ENCODE measurements at regions not wholly inside any gene's neighbourhood (a gene's known extent, or its start where the extent isn't known, plus 50 kb on each side); places are given as distances from the start of the nearest gene placed in this dataset.
"Not testable (repeated sequence)": the region's sequence is repeated elsewhere in the genome, so short reads cannot be mapped to it uniquely, and the experiment has no call there.

DNA sequence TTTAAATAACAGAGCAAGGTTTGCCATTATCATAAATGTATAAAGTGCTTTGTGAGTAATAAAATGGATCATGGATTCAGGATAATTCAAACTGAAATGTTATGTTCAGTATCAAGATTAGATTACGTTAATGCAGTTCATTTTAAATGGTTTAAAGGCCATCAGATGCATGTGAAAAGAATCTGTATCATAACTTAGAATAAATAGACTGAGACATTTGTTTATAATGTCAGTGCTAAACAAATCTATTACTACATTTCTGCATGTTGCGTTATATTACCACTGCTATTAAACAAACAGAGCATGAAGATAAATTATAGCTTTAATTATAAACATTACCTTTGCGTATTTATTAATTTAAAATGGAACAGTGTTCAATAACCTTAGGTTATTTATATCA lies 160.2 kb downstream of the TOX3 start:
- DNase-seq (ENCODE audit: low read depth), result no peak

DNA sequence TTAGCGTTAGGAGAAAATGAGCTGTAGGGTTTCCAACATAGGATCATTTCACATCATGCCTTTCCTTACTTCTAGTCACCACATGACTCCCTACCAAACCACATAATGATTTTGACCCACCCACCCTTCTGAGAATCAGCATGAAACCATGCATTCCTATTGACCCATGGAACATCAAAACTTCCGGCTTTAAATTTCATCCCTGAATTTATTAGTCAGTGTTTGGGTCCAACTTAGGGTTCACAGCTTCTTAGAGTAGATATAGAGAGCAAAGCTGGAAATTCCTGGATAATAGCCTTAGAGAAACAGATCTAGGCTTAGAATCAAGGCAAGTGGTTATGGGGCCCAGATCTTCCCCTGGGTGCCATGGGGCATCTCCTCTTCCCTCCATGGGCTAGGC lies 162.6 kb downstream of the TOX3 start:
- no peak for DNase-seq (ENCODE audit: low read depth)

DNA sequence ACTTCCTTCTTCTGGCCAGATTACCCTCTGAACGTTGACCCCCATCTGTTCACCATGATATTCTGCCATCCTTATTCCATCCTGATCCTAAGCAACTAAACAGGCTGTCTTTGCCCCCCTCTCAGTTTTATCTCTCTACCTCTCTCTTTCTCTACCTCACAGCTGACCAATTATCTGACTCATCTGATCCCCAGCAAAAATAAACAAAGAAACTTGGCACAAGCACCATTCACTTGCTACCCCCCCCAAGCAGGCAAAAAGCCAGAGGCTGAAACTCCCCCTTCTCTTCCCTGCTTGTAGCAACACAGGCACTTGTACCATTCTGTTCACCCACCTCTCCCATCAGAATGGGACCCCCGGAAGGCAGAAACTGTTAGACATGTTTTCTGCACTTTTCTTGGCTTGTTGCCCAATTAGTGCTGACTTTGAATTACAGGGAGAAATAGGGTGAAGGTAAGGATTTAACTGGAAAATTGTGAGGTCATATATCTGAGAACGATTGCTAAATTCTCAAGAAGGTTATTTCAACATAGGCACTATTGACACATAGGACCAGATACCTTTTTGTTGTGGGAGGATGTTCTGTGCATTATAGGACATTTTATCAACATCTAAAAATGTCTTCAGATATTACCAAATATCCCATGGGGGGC lies 163.2 kb downstream of the TOX3 start:
- DNase-seq (ENCODE audit: low read depth), result peak; percentile 15

DNA sequence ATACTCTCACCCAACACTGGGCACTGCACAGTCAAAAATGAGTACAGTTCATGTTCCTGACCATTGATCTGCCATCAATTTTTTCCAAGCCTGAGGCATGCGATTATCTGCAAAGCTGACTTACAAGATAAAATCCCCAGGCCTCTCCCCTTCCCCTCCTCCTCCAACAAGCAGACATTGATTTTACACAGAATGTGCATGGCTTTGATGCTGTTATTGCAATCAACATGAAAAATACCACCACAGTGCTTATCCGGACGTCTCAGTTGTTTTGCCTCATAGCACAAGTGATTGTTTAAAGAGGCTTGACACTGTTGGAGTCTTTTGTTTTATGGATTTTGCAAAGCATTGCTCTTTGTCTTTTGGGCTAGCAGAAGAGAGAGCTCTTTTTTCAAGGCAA lies 163.8 kb downstream of the TOX3 start:
- no peak for DNase-seq (ENCODE audit: low read depth)

DNA sequence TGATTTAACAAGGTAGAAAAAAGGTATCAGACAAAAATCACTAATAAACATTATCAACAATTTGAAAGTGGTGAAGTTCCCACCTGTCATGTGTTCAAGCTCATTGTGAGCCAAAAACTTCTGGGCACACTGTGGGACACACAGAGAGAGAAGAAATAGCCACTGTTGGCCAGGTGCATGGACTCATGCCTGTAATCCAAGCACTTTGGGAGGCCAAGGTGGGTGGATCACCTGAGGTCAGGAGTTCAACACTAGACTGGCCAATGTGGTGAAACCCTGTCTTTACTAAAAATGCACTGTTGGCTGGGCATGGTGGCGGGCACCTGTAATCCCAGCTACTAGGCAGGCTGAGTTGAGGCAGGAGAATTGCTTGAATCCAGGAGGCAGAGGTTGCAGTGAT lies 167.4 kb downstream of the TOX3 start:
- no peak for DNase-seq (ENCODE audit: low read depth)

DNA sequence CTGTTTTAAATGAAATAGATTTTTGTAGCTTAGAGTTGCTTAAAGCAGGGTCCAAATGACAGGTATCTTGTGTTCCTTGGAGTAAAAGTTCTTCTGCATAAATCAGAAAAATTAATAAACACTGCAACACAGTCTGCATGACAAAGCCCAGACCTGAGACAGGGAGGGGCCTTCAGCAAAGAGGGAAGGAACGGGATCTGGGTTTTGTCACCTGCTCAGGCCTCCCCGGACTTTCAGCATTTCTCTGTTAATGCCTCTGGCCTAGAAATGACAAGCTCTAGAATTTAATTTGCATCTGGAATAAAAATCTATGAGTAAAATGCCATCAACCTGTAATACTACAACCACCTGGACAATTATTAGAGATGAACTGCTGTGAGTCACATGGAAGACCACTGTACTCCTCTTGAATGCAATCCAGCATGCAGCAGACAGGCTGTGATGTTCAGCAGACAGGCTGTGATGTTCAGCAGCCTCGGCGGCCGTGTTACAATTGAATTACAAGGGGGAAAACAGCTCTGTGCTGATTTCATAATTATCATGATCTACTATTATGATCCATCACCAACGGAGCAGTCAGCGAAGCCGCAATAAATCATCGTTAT lies 170.2 kb downstream of the TOX3 start:
- DNase-seq (ENCODE audit: low read depth), result no peak

DNA sequence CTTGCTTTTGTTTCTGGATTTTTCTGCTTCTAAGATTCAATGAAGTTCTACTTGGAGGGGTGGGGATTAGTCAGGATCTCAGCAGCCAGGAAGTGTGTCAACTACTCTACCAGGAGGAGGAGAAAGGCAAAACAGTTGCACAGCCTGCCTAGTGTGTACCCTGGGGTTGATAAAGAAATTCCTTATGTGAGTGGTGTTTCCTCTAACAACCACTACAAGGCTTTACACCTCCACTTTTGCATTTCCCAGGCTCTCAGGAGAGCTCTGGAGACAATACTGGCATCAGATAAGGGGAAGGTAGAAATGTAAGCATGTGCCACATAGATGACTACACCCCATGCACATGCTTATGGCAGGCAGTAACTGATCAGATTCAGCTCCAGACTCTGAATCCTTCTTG lies 174.6 kb downstream of the TOX3 start:
- no peak for DNase-seq (ENCODE audit: low read depth)

DNA sequence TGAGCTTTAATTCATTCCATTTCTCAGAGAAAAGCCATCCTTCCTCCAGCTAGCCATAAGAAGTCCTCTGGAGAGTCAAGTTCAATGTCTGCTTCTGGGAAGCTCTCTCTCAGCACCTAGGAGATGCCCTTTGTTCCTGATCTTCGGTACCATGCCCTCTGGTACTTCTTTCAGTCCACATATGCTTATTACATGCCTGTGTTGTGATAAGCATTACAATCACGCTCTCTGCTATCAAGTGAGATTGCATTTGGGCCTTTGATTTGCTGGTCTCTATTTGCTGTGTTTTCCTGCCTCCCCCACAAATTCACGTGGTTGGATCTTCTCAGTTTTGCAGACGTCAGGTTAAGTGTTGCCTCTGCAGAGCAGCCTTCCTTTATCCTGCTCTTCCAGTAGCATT lies 178.1 kb downstream of the TOX3 start:
- no peak for DNase-seq (ENCODE audit: low read depth)

DNA sequence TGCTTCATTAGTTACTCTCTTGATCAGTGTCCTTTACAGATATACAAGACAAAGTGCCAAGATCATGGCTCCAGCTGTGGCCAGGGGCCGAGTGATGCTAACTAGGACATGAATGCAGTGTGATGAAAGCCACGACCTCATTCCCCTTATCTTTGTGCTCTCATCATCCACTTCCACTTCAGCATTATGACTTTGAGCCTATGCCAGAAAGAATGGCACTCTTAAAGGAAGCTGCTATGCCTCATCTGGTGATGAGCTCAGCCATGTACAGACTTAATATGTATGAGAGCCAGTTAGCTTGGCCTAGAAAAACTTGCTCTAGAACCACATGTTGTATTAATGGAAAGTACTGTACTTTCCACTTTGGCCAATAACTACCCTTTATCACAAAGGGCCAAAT lies 179.1 kb downstream of the TOX3 start:
- no peak for DNase-seq (ENCODE audit: low read depth)

DNA sequence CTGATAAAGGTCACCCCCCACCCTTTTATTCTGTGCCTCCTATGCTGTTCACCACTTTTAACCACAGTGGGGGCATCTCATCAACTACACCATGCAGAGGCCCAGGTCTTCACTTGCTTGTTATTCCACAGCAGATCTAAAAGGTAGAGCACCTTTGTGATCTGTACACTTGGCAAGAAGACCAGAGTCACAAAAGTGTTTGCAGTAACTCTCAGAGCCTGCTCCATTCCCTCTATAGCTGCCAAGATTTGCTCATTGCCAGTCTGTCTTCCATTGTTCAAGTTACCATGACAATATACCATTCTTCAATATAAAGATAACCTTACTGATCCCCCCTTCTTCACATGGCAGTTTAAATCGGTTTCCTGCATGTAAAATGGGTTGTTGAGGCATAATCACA lies 180.0 kb downstream of the TOX3 start:
- DNase-seq (ENCODE audit: low read depth), result no peak

DNA sequence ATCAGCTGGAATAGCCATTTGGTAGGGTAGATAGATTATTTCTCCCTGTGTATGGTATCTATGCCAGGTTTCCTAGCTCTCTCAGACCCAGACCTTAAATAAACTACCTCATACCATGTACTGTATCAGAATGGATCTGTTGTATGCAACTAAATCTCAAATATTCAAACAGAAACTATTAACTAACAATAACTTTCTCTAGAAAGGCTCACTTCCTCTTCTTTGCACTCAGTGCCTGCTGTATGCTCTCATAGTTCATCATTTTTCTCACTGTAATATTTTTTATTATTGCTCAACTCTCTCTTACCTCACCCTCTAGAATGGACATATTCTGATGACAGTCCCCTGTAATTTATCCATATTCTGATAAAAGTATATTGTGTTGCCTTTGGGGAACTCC lies 182.4 kb downstream of the TOX3 start:
- no peak for DNase-seq (ENCODE audit: low read depth)

DNA sequence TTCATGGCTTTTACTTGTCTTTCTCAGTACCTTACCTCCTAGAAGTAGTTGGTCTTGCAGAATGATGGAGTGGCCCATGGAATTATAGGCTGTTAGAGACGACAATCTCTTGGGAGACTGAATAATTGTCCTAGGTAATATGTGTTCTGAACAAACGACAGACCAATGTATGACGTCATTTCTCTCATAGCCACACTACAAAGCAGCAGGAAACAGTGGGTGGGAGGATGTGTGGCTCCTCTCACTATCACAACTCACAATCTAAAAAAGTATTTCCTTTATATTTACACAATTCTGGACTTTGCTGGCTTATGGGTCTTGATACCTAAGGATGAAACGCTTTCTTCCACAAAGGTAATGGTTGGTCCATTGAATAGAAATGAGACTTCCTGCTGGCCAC lies 183.9 kb downstream of the TOX3 start:
- no peak for DNase-seq (ENCODE audit: low read depth)

DNA sequence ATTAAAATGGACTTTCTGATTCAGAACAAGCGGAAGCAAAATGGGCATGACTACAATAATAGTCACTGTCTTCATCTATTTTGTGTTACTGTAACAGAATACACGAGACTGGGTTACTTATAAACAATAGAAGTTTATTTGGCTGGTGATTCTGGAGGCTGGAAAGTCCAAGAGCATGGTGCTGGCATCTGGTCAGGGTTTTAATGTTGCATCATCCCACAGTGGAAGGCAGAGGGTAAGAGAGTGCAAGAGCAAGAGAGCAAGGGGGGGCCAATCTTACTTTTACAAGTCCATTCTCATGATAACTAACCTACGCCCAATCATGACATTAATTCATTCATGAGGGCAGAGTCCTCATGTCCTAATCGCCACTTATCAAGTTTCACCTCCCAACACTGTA lies 189.2 kb downstream of the TOX3 start:
- no peak for DNase-seq (ENCODE audit: low read depth)

DNA sequence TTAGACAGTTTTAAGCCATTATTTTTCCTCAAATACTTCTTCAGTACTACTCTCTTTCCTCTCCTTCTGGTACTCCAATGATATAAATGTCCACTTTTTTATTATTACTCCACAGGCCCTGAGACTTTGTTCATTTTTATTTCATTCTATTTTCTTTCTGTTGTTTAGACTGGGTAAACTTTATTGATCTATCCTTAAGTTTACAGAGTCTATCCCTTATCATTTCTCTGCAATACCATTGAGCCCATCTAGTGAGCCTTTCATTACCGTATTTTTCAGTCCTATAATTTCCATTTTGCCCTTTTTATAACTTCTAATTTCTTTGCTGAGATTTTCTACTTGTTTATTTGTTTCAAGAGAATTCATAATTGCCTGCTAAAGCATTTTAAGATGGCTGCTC lies 193.7 kb downstream of the TOX3 start:
- no peak for DNase-seq (ENCODE audit: low read depth)

DNA sequence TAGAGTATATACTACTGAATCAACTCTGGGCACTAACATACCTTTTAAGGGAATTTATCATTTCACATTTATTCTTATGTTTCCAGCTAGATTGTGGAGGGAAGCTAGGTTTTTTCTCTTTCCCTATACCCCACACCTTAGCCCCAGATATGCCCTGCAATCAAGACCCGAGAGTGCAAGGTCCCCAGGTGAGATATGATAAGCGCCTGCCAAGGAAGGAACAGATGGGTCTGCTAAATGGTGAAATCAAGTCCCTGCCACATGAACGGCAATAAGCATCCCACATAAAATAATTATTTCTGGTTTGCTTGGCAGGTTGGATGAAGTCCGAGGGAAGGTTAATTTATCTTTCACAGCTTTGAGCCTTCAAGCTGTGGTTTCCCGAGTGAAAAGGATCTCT lies 195.5 kb downstream of the TOX3 start:
- DNase-seq (ENCODE audit: low read depth), result no peak

DNA sequence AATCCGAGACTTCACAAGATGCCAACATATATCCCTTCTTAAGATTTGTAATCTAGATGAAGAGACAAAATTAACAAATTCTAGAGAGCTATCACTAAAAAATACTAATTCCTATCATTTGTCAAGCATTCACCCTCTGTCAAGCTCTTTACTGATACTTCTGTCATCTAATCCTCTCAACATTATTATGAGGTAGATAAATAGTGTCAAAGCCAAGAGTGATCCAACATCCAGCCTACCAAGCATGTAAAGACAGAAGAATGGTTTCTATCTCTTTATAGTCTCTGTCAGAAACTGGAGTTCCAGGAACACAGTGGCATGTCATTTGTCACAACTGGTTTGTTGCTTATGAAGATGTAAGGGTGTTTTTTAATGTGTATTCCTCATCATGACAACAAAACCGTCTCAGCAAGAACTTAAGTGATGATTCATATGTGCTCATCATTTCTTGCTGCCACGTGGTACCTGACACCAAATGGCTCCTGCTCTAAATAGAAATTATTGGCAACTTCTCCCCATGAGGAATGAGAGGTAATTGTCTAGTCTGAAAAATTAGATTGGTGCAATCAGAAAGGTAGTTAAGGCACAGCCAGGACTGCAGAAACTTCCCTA lies 196.8 kb downstream of the TOX3 start:
- DNase-seq (ENCODE audit: low read depth), result no peak

DNA sequence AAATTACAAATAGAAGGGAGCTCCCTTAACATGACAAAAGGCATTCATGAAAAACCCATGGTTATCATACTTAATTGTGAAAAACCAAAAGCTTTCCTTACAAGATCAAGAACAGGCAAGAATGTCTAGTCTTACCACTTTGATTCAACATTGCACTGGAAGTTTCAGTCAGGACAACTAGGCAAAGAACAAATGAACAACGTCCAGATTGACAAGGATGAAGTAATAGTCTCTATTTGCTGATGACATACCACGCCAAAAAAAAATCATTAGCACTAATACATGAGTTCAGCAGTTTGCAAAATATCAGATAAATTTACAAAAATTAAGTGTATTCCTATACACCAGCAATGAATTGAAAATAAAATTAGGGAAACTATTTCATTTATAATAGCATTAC lies 200.2 kb downstream of the TOX3 start:
- no peak for DNase-seq (ENCODE audit: low read depth)

DNA sequence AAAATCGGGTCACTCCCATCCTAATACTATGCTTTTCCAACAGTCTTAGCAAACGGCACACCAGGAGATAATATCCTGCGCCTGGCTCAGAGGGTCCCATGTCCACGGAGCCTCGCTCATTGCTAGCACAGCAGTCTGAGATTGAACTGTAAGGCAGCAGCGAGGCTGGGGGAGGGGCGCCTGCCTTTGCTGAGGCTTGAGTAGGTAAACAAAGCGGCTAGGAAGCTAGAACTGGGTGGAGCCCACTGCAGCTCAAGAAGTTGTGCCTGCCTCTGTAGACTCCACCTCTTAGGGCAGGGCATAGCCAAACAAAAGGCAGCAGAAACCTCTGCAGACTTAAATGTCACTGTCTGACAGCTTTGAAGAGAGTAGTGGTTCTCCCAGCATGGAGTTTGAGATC lies 213.3 kb downstream of the TOX3 start:
- DNase-seq (ENCODE audit: low read depth), result not testable (repeated sequence)

DNA sequence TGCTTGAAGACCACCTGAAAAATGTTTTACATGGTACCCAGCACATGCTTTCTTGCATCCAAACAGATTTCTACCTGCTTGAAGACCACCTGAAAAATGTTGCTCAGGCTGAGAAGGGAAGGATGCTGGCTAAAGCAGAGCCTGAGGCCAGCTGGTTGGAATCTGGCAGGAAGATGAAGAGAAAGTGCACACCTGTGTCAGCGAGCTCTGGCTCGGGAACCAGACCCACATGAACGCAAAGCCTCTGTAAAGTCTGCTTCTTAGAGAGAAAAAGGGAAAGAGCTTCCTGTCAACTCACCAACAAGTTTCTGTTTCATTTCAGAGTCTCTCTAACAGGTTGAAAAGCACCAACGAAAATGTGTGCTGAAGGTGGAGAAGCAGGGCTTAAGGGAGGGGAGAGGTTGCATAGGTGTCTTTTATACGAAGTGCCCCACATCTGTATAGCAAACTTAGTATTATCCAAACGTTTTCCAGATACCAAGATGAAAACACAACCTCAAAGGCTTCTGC lies 226.0 kb downstream of the TOX3 start:
- no peak for DNase-seq (ENCODE audit: low read depth)

DNA sequence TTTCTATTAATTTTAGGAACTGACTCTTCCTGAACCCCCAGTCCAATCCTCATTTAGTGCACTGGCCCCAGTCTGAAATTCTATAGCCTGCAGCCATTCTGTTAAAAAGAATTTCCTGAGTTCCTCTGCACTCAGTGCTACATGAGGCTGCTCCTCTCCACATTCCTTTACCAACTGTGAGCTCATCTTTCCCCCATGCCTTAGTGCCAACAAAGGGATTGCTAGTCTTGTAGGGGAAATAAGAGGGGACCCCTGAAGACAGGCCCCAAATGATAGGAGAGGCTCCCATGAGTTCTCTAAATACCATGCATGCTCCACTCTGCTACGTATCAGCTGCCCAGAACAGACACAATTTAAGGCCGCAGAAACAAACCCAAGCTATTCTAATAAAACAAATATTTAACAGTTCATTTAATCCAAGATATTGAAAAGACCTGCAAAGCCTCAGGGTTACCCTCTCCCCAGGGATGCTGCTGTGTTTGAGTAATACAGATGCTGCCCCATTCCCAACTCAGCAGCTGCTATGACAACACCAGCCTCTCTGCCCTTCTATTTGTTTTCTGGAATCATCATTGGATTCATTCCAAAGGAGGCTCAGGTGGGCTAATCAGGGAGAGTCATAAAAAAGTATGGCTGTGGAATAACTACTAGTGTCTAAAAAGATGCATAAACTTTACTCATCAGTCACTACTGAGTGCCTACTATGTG lies 228.5 kb downstream of the TOX3 start:
- DNase-seq (ENCODE audit: low read depth), result no peak

DNA sequence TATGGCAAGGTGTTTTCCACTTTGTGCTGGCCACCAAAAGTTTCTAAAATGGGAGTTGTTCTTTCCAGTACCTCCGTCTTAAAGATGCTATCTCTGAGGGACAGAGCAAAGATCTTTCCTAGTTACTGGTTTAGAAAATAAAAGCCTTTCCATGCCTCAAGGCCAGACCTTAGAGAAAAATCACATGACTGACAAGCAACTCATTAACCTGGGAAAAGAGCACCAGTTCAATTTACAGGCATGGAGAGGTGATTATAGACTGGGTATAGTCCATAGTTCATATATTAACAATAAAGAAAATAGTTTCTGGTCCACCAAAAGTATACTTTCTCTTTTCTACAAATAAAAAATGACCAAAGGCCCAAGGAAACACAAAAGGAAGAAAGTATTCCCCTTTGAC lies 230.7 kb downstream of the TOX3 start:
- DNase-seq (ENCODE audit: low read depth), result no peak

DNA sequence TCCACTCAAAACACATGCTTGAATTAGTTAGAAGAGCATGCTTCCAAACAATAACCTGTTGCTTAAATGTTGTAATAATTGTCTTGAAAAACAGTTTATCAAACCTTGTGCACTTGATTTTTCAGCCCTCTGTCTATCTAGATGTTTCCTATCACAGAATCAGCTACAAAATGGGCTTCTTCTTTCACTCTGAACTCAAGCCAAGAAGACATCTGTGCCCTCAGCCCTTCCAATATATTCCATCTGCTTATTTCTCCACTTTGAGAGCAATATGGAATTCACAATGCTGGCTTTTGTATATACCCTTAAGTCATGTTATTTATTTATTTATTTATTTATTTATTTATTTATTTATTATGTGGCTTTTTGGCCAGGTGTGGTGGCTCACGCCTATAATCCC lies 234.2 kb downstream of the TOX3 start:
- no peak for DNase-seq (ENCODE audit: low read depth)

Measured in M059J (cell line).